ENCODE measurements at regions not wholly inside any gene's neighbourhood (a gene's known extent, or its start where the extent isn't known, plus 50 kb on each side); places are given as distances from the start of the nearest gene placed in this dataset.

- TF ChIP-seq BHLHE40 (IDR thresholded peaks at IDR 0.05; ENCODE audit: borderline replicate concordance) (no peak), PKNOX1 (IDR thresholded peaks at IDR 0.05) (no peak), NFRKB (IDR thresholded peaks at IDR 0.05) (no peak), ELF4 (IDR thresholded peaks at IDR 0.05) (no peak), SP1 (IDR thresholded peaks at IDR 0.05) (no peak), SUZ12 (IDR thresholded peaks at IDR 0.05) (no peak), TARDBP (IDR thresholded peaks at IDR 0.05) (no peak), ARNT (IDR thresholded peaks at IDR 0.05) (no peak), HDGF (IDR thresholded peaks at IDR 0.05; ENCODE audit: borderline replicate concordance) (no peak), FOXA1 (IDR thresholded peaks at IDR 0.05) (no peak), FOXM1 (IDR thresholded peaks at IDR 0.05; ENCODE audit: borderline replicate concordance) (no peak), ZNF384 (IDR thresholded peaks at IDR 0.05) (no peak), L3MBTL2 (conservative IDR thresholded peaks at IDR 0.05) (no peak), CTBP1 (IDR thresholded peaks at IDR 0.05; ENCODE audit: borderline replicate concordance) (no peak)
These were observed 136.7 kb upstream of the ZMIZ1 start for GRCh38 chr10:78932054-78932386.

All from HEK293T (cell line).